ENCODE measurements at regions not wholly inside any gene's neighbourhood (a gene's known extent, or its start where the extent isn't known, plus 50 kb on each side); places are given as distances from the start of the nearest gene placed in this dataset.

- TF ChIP-seq FOXM1 (IDR thresholded peaks at IDR 0.05; ENCODE audit: borderline replicate concordance): no peak
- no peak for TF ChIP-seq BHLHE40 (IDR thresholded peaks at IDR 0.05; ENCODE audit: borderline replicate concordance)
- no peak for TF ChIP-seq SP1 (IDR thresholded peaks at IDR 0.05)
- no peak for TF ChIP-seq SUZ12 (IDR thresholded peaks at IDR 0.05)
- no peak for TF ChIP-seq PKNOX1 (IDR thresholded peaks at IDR 0.05)
- no peak for TF ChIP-seq FOXA1 (IDR thresholded peaks at IDR 0.05)
- no peak for TF ChIP-seq ELF4 (IDR thresholded peaks at IDR 0.05)
- TF ChIP-seq CTBP1 (IDR thresholded peaks at IDR 0.05; ENCODE audit: borderline replicate concordance): no peak
- no peak for TF ChIP-seq NFRKB (IDR thresholded peaks at IDR 0.05)
- TF ChIP-seq L3MBTL2 (conservative IDR thresholded peaks at IDR 0.05): no peak
- no peak for TF ChIP-seq TARDBP (IDR thresholded peaks at IDR 0.05)
- TF ChIP-seq LEF1 (IDR thresholded peaks at IDR 0.05; ENCODE audit: borderline replicate concordance): no peak
- TF ChIP-seq HDGF (IDR thresholded peaks at IDR 0.05; ENCODE audit: borderline replicate concordance): no peak
- no peak for TF ChIP-seq FOXK2 (IDR thresholded peaks at IDR 0.05)
Observed at GRCh38 chr15:38192496-38192895, 60.1 kb upstream of the SPRED1 start.

All from HEK293T (cell line).